NCI-H2196 treated with DMSO at 0.1 percent for 48 hours (cell line): ENCODE measurements at regions not wholly inside any gene's neighbourhood (a gene's known extent, or its start where the extent isn't known, plus 50 kb on each side); places are given as distances from the start of the nearest gene placed in this dataset.

ENCODE experiments used
- DNase-seq: peaks from one replicate; lab custom pipeline; 2025; ENCODE audit not compliant: unreplicated experiment; lab: John Stamatoyannopoulos, UW

DNA sequence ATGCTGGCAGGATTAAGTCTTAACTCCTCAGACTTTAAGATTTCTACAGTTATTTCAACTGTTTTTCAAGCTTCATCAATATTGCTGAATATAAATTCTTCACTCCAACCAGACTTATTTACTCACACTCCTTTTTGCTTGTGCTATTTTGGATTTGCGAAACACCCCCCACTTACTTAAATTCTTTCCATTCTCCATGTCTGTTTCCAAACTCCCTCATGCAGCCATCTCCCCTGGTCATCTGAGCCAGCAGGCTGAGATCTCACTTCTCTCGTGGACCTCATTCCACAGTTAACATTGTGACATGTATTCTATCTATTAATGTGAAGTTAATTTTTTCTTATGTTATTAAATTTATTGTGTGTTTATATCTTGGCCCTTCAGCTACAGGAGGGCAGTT is 188.9 kb upstream of the HDAC9 start:
- DNase-seq, result no peak

DNA sequence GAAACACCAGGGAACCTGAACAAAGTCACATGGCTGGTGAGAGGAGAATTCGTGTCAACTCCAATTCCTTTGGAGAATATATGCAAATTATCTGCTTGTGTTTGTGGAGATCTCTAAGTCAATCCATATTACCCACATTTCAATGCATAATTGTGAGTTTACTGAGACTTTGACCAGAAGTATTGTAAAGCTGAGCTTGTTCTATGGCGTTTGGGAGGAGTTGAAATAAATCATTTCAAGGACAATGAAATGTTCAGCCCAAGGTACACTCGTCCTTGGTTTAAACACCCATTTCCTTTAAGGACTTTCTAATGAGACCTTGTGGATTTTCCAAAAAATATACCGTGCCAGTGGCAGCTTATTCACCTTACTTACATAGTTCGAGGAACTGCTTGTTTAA is 186.6 kb upstream of the HDAC9 start:
- DNase-seq, result no peak

DNA sequence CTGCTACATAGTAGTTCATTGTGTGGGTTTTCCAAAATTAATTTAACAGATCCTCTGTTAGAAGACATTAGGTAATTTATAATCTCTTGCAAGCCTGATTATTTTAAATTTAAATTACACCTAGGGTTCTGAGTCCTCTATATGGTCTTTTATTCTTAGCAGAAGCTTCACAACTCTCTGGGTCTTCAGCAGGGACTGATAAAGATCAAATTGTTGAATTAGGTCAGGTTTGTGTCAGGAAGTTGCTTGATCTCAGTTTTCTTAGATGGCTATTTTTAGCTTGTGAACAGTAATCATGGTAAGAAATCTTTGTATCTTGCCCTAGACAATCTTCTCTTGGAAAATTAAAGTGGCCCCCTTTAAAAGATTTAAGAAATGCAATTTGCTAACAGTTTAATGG is 183.1 kb upstream of the HDAC9 start:
- no peak for DNase-seq

DNA sequence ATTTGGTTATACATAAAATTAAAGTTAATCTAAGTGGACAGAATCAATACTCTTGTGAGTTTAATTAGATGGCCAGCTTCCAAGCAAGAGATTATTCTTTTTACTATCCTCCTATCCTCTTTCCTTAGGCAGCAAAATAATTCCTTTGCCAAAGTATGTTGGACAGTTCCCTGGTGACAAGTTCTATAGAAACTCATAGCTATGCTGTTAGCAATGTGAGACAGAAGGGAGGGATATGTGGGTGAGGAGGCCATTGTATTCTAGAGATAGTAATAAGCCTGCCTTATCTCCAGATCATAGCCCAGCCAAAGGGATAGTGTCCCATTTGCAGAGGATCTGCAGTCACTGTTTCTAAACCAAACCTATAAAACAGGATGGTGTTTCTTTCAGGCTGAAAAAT is 181.6 kb upstream of the HDAC9 start:
- DNase-seq, result no peak

- no peak for DNase-seq
Observed at GRCh38 chr7:18315241-18315640, 180.3 kb upstream of the HDAC9 start.

DNA sequence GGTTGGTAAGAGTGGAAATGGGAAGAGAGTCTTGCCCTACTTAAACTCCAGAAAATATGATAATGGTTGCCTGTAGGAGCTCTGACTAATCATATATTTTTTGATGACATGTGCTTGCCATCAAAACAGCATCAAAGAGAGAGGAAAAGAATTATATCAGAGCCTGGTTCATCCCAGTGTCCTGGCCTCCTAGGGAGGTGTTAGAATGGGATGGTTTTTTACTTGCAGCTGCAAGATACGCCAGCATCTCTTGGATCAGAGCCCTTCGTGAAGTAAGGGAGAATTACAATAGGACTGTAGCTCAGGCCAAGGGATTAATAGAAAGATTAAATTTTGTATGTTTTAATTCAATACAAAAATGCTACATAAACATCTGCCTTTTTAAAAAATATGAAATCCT is 177.6 kb upstream of the HDAC9 start:
- DNase-seq, result no peak

GRCh38 chr7:18320422-18320821 is 175.1 kb upstream of the HDAC9 start:
- DNase-seq, result no peak

DNA sequence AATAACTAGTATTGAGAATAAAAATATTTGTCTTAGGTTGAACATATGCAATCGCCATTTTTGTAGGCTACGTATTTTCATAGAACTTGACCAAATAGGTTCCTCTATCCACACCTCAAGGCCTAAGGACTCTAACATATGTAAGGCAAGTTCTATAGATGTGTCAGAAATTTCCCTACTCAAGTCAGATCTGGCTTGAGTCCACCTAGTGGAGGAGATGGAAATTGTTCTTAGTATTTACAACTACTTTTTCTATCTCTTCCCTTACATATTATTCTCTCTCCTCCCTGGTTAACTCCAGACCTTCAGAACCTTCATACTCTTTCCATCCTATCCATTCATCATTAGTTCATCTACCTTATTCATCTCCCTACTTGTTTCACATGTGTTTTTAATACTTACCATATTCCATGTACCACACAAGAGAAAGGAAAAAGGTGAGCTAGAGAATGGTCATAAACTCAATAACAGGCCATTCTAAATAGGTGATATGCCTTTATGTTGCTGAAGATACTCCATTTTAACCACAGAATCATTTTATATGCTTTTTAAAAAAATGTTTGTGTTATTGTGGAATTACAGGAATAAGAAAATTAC is 174.5 kb upstream of the HDAC9 start:
- no peak for DNase-seq

- DNase-seq, result no peak
Observed at GRCh38 chr7:18330548-18330947, 165.0 kb upstream of the HDAC9 start.

DNA sequence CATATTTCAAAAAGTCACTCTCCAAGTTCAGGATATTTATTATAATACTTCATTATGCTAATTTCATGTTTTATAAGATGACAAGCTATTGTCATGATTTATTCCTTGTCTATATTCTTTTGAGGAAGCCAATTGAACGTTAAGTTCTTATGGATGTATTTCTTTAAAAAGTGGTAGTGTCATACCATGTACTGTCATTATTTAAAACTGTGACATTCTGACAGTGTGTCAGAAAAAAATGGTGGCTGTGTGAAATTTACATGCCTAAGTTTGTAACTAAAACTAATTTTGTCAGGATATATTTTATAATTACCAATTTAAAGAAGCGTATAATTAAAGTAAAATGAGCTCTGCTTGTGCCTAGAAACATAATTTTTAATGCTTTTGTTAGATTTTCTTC is 158.9 kb upstream of the HDAC9 start:
- DNase-seq, result no peak

DNA sequence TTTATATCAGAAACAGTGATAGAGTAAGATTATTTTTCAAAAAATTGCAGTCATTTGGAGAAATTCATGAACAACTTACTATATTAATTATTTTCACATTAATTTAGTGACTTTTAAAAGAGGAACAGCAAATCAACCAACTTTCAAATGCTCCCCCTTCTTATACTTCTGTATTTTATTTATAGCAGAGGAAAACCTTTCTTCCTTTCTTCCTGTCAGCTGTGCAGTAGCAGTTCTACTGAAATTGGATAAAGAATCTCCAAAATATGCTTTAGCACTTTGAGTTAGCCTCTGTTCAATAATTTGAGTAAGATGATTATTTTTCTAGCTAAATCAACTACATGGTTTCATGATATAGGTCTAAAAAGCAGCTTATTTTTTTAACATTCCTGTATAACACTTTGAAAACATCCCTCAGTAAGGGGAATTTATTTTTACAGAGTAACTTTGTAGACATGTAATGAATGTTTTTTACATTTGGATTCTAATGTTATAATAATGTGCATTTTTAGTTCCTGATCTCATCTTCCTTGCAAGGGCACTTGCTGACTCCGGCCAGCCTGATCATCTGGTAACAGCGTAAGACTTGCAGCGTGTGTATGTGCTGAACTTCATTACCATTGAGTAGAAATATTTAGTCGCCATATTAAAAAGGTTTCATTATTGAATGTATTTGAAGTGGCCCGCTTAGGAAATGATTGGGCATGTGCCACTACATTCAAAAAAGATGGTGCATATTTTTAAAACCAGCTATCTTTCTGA is 158.3 kb upstream of the HDAC9 start:
- no peak for DNase-seq

DNA sequence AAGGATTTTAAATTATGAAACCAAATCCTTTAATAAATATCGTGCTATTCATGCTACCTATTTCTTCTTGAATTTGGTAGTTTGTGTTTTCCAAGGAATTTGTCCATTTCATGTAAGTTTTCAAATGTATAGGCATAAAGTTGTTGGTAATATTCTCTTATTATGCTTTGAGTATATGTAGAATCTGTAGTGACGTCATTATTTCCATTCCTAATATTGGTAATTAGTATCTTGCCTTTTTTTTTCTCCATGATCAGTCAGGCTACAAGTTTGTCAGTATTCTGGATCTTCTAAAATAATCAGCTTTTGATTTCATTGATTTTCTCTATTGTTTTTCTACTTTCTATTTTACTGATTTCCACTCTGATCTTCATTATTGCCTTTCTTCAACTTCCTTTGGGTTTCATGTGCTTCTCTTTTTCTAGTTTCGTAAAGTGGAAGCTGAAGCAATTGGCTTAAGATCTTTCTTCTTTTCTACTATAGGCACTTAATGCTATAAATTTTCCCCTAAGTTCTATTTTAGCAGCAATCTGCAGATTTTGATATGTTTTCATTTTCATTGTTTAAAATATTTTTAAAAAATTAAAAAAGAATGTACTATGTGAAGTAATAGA is 156.5 kb upstream of the HDAC9 start:
- no peak for DNase-seq

GRCh38 chr7:18341756-18342155 is 153.8 kb upstream of the HDAC9 start:
- no peak for DNase-seq

- no peak for DNase-seq
Observed at GRCh38 chr7:18343047-18343446, 152.5 kb upstream of the HDAC9 start.

DNA sequence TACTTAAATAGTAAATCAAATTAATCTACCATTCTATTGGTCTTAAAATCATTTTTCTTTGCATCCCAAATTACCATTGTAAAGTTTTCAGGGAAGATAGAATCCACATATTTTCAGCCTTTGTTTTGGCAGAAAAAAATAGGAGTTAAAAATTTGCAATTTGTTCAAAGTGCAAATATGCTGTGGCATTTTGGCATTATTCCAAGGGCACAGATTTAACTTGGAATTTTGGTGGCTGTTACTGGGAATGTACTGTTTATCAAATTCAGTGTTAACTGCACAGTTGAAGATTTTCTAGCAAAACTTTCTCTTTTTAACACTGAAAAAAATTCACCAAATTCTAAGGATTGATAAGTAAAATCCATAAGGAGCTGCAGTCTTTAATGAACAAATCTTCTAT is 151.0 kb upstream of the HDAC9 start:
- DNase-seq, result no peak

- no peak for DNase-seq
Observed at GRCh38 chr7:18345641-18346234, 149.8 kb upstream of the HDAC9 start.

DNA sequence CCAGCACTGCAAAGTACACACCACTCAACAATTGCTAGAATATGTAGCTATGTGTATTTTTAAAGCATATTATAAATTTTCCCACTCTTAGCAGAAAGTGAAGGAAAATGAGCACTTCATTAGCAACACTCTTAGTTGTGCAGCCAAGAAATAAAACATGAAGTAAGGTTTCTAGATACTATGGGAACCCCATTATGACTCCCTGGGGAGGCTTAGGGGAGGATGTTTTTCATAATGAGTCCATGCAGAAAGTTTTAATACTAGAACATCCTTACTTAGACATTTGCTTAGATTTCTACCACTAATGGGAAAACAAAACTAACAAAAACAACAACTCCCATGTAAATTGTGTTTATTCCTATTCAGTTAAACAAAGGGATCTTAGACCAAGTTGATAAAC is 148.4 kb upstream of the HDAC9 start:
- DNase-seq, result no peak

DNA sequence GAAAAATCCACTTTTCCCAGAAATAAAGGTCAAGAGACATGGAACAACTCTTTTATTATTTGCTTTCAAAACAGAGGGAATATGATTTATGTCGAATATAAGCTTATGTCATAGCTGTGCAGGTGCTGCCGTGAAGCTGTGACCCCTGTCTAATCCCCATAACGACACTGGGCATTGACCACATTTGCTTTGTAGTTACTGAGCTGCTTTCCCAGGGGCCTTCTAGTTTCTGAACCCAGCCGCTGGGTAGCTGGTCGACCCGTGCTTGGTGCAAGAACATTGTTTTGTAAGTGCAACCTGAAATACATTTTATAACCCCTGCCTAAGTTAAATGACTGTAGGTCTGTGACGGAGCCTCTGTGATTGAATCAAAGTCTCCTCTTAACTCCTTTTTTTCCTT is 144.9 kb upstream of the HDAC9 start:
- DNase-seq, result no peak

DNA sequence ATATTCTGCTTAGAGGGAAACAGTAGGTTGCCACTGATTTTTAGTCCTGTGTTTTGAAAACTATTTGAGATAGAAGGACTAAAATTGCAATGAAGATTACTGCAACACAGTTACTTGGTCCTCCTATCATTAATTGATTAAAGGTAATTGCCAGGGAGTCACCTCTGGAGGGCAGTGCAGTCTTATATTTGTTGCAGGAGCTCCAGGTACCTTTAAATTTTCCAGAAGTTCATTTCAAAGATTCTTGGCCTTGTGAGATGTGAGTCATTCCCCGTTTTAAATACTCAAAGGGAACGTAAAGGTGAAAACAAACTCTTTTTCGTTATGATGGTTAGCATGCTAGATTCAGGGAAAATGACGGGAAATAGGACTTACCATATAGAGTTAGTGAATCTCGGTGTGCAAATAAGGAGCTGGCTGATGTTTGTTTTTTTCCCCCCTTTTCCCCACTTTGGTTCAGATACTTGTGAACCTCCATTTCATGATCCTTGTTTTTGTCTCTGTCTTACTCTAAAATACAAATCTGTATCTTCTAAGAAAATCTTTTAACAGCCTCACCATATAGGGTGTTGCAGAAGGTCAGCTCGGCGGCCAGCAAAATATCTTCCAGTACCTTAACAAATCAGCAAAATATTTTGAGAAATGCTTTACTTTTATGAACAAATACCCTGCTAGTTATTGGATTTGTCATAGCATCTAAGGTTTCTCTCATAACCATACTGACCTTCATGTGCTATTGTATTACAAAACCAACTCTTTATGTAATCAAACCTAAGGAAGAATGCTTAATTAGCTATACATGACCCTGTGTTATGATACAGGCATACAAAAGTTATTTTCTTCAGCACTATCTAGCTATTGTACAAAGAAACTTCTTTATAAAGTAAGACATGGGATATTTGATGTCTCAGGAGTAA is 143.0 kb upstream of the HDAC9 start:
- peak; percentile 49 for DNase-seq

- DNase-seq, result no peak
Observed at GRCh38 chr7:18353339-18353738, 142.2 kb upstream of the HDAC9 start.
